ENCODE measurements at regions not wholly inside any gene's neighbourhood (a gene's known extent, or its start where the extent isn't known, plus 50 kb on each side); places are given as distances from the start of the nearest gene placed in this dataset.

- Histone ChIP-seq H3K79me1 (ENCODE audit: low read depth, low read length) (no peaks in the 10 kb centered on the region), H3K4me1 (ENCODE audit: control insufficient read depth in 2 of 2, insufficient read depth in 1 of 2, low read depth in 1 of 2, low read length in 2 of 2) (peaks cover 0 to 2% of the 10 kb centered on the region in 2 donors)
These were observed 336.1 kb upstream of the THBS1 start for GRCh38 chr15:39244776-39245175.

GRCh38 chr15:39246523-39246922, 334.4 kb upstream of the THBS1 start:
- no peak overlapping the region for H3K27ac ChIP-seq (replicated peaks; ENCODE audit: low read length)
- H2AFZ ChIP-seq (ENCODE audit: low read length), result no peak overlapping the region
- no peak overlapping the region for H4K91ac ChIP-seq (ENCODE audit: low read depth, low read length, poor library complexity)
- no peak overlapping the region for H3K9ac ChIP-seq (ENCODE audit: low read depth, low read length, poor library complexity)
- H3K4me1 ChIP-seq (ENCODE audit: control insufficient read depth in 2 of 2, insufficient read depth in 1 of 2, low read depth in 1 of 2, low read length in 2 of 2), result peaks cover 0 to 2% of the 10 kb centered on the region in 2 donors
- H2BK5ac ChIP-seq (ENCODE audit: low read length), result no peak overlapping the region
- H3K23ac ChIP-seq (ENCODE audit: low read depth, low read length, poor library complexity), result no peak overlapping the region
- no peak overlapping the region for H2BK12ac ChIP-seq (ENCODE audit: low read length)
- H3K9me3 ChIP-seq (replicated peaks in 1 of 2; ENCODE audit: control insufficient read depth in 2 of 2, insufficient read depth in 1 of 2, low read depth in 1 of 2, low read length in 2 of 2), result no peaks in the 10 kb centered on the region
- no peak overlapping the region for H3K18ac ChIP-seq (ENCODE audit: low read length)
- no peak overlapping the region for H2BK120ac ChIP-seq (ENCODE audit: low read depth, low read length)
- no peak overlapping the region for H3K4me3 ChIP-seq (ENCODE audit: low read length in 2 of 2)
- no peak overlapping the region for H2BK15ac ChIP-seq (ENCODE audit: low read length)
- WGBS, 2 donors (ENCODE audit: extremely low coverage in 2 of 2, insufficient read length in 2 of 2, insufficient replicate concordance in 1 of 2), result no CpG with 5 or more reads among the region's 1 CpG
- no peak overlapping the region for H3K4ac ChIP-seq (ENCODE audit: low read length)
- no peak for DNase-seq (ENCODE audit: low spot score)
- no peak overlapping the region for H2AK5ac ChIP-seq (ENCODE audit: low read depth, low read length)
- no peaks in the 10 kb centered on the region for H3K36me3 ChIP-seq (replicated peaks in 1 of 2; ENCODE audit: control insufficient read depth in 2 of 2, insufficient read depth in 2 of 2, low read length in 2 of 2)
- H4K8ac ChIP-seq (ENCODE audit: low read depth, low read length), result no peak overlapping the region
- H3K27me3 ChIP-seq (ENCODE audit: control insufficient read depth in 3 of 3, insufficient read depth in 3 of 3, low read depth in 1 of 3, low read length in 3 of 3), result no peaks in the 10 kb centered on the region
- H3K14ac ChIP-seq (ENCODE audit: low read length), result no peak overlapping the region
- H3K4me2 ChIP-seq (ENCODE audit: insufficient read depth, low read length, poor library complexity, severe bottlenecking), result no peak overlapping the region
- no peaks in the 10 kb centered on the region for H3K79me1 ChIP-seq (ENCODE audit: low read depth, low read length)

More at GRCh38 chr15:39244776-39245175, 336.1 kb upstream of the THBS1 start:
- no CpG with 5 or more reads among the region's 1 CpG for WGBS, 2 donors (ENCODE audit: extremely low coverage in 2 of 2, insufficient read length in 2 of 2, insufficient replicate concordance in 1 of 2)
- no peak overlapping the region for H2AFZ ChIP-seq (ENCODE audit: low read length)
- no peak overlapping the region for H2AK5ac ChIP-seq (ENCODE audit: low read depth, low read length)
- H3K27ac ChIP-seq (replicated peaks; ENCODE audit: low read length), result no peak overlapping the region
- DNase-seq (ENCODE audit: low spot score), result no peak
- H2BK5ac ChIP-seq (ENCODE audit: low read length), result no peak overlapping the region
- H3K14ac ChIP-seq (ENCODE audit: low read length), result no peak overlapping the region
- H3K9ac ChIP-seq (ENCODE audit: low read depth, low read length, poor library complexity), result no peak overlapping the region
- no peak overlapping the region for H3K4me3 ChIP-seq (ENCODE audit: low read length in 2 of 2)
- H2BK120ac ChIP-seq (ENCODE audit: low read depth, low read length), result no peak overlapping the region
- no peak overlapping the region for H4K8ac ChIP-seq (ENCODE audit: low read depth, low read length)
- H3K4me2 ChIP-seq (ENCODE audit: insufficient read depth, low read length, poor library complexity, severe bottlenecking), result no peak overlapping the region
- no peak overlapping the region for H3K18ac ChIP-seq (ENCODE audit: low read length)
- H3K9me3 ChIP-seq (replicated peaks in 1 of 2; ENCODE audit: control insufficient read depth in 2 of 2, insufficient read depth in 1 of 2, low read depth in 1 of 2, low read length in 2 of 2), result no peaks in the 10 kb centered on the region
- H4K91ac ChIP-seq (ENCODE audit: low read depth, low read length, poor library complexity), result no peak overlapping the region
- no peak overlapping the region for H3K23ac ChIP-seq (ENCODE audit: low read depth, low read length, poor library complexity)
- H2BK15ac ChIP-seq (ENCODE audit: low read length), result no peak overlapping the region
- H3K27me3 ChIP-seq (ENCODE audit: control insufficient read depth in 3 of 3, insufficient read depth in 3 of 3, low read depth in 1 of 3, low read length in 3 of 3), result no peaks in the 10 kb centered on the region
- no peaks in the 10 kb centered on the region for H3K36me3 ChIP-seq (replicated peaks in 1 of 2; ENCODE audit: control insufficient read depth in 2 of 2, insufficient read depth in 2 of 2, low read length in 2 of 2)
- H2BK12ac ChIP-seq (ENCODE audit: low read length), result no peak overlapping the region
- no peak overlapping the region for H3K4ac ChIP-seq (ENCODE audit: low read length)

- Histone ChIP-seq H3K23ac (ENCODE audit: low read depth, low read length, poor library complexity) (no peak overlapping the region), H3K4me3 (ENCODE audit: low read length in 2 of 2) (no peak overlapping the region), H2BK120ac (ENCODE audit: low read depth, low read length) (no peak overlapping the region), H3K9ac (ENCODE audit: low read depth, low read length, poor library complexity) (no peak overlapping the region), H3K9me3 (replicated peaks in 1 of 2; ENCODE audit: control insufficient read depth in 2 of 2, insufficient read depth in 1 of 2, low read depth in 1 of 2, low read length in 2 of 2) (no peaks in the 10 kb centered on the region), H3K4me1 (ENCODE audit: control insufficient read depth in 2 of 2, insufficient read depth in 1 of 2, low read depth in 1 of 2, low read length in 2 of 2) (peaks cover 0 to 2% of the 10 kb centered on the region in 2 donors), H2AK5ac (ENCODE audit: low read depth, low read length) (no peak overlapping the region), H3K18ac (ENCODE audit: low read length) (no peak overlapping the region), H3K79me1 (ENCODE audit: low read depth, low read length) (no peaks in the 10 kb centered on the region), H3K4ac (ENCODE audit: low read length) (no peak overlapping the region), H4K8ac (ENCODE audit: low read depth, low read length) (no peak overlapping the region), H3K36me3 (replicated peaks in 1 of 2; ENCODE audit: control insufficient read depth in 2 of 2, insufficient read depth in 2 of 2, low read length in 2 of 2) (no peaks in the 10 kb centered on the region), H4K91ac (ENCODE audit: low read depth, low read length, poor library complexity) (no peak overlapping the region), H3K14ac (ENCODE audit: low read length) (no peak overlapping the region), H2BK15ac (ENCODE audit: low read length) (no peak overlapping the region), H3K27ac (replicated peaks; ENCODE audit: low read length) (no peak overlapping the region), H3K4me2 (ENCODE audit: insufficient read depth, low read length, poor library complexity, severe bottlenecking) (no peak overlapping the region), H2AFZ (ENCODE audit: low read length) (no peak overlapping the region), H2BK12ac (ENCODE audit: low read length) (no peak overlapping the region), H3K27me3 (ENCODE audit: control insufficient read depth in 3 of 3, insufficient read depth in 3 of 3, low read depth in 1 of 3, low read length in 3 of 3) (no peaks in the 10 kb centered on the region), H2BK5ac (ENCODE audit: low read length) (no peak overlapping the region)
- DNase-seq (ENCODE audit: low spot score), result no peak
- no CpG with 5 or more reads among the region's 1 CpG for WGBS, 2 donors (ENCODE audit: extremely low coverage in 2 of 2, insufficient read length in 2 of 2, insufficient replicate concordance in 1 of 2)
These were observed 333.3 kb upstream of the THBS1 start for GRCh38 chr15:39247574-39247973.

GRCh38 chr15:39248204-39248603, 332.7 kb upstream of the THBS1 start:
- H3K4me2 ChIP-seq (ENCODE audit: insufficient read depth, low read length, poor library complexity, severe bottlenecking), result no peak overlapping the region
- DNase-seq (ENCODE audit: low spot score), result no peak
- peaks cover 0 to 2% of the 10 kb centered on the region in 2 donors for H3K4me1 ChIP-seq (ENCODE audit: control insufficient read depth in 2 of 2, insufficient read depth in 1 of 2, low read depth in 1 of 2, low read length in 2 of 2)
- no peak overlapping the region for H2BK15ac ChIP-seq (ENCODE audit: low read length)
- H3K4me3 ChIP-seq (ENCODE audit: low read length in 2 of 2), result no peak overlapping the region
- no peak overlapping the region for H3K4ac ChIP-seq (ENCODE audit: low read length)
- H4K8ac ChIP-seq (ENCODE audit: low read depth, low read length), result no peak overlapping the region
- peak overlapping the region; percentile 68 for H2AFZ ChIP-seq (ENCODE audit: low read length)
- no peak overlapping the region for H2BK120ac ChIP-seq (ENCODE audit: low read depth, low read length)
- no peaks in the 10 kb centered on the region for H3K27me3 ChIP-seq (ENCODE audit: control insufficient read depth in 3 of 3, insufficient read depth in 3 of 3, low read depth in 1 of 3, low read length in 3 of 3)
- H2BK12ac ChIP-seq (ENCODE audit: low read length), result no peak overlapping the region
- no peak overlapping the region for H3K18ac ChIP-seq (ENCODE audit: low read length)
- no CpG with 5 or more reads among the region's 4 CpGs for WGBS, 2 donors (ENCODE audit: extremely low coverage in 2 of 2, insufficient read length in 2 of 2, insufficient replicate concordance in 1 of 2)
- H3K27ac ChIP-seq (replicated peaks; ENCODE audit: low read length), result no peak overlapping the region
- H3K79me1 ChIP-seq (ENCODE audit: low read depth, low read length), result no peaks in the 10 kb centered on the region
- H4K91ac ChIP-seq (ENCODE audit: low read depth, low read length, poor library complexity), result no peak overlapping the region
- no peak overlapping the region for H3K9ac ChIP-seq (ENCODE audit: low read depth, low read length, poor library complexity)
- no peak overlapping the region for H3K14ac ChIP-seq (ENCODE audit: low read length)
- no peak overlapping the region for H2BK5ac ChIP-seq (ENCODE audit: low read length)
- no peaks in the 10 kb centered on the region for H3K9me3 ChIP-seq (replicated peaks in 1 of 2; ENCODE audit: control insufficient read depth in 2 of 2, insufficient read depth in 1 of 2, low read depth in 1 of 2, low read length in 2 of 2)
- H3K36me3 ChIP-seq (replicated peaks in 1 of 2; ENCODE audit: control insufficient read depth in 2 of 2, insufficient read depth in 2 of 2, low read length in 2 of 2), result no peaks in the 10 kb centered on the region
- no peak overlapping the region for H2AK5ac ChIP-seq (ENCODE audit: low read depth, low read length)
- H3K23ac ChIP-seq (ENCODE audit: low read depth, low read length, poor library complexity), result no peak overlapping the region

Measured in neuronal stem cell (in vitro differentiated cells).